Stomach (tissue), 8 donors: ENCODE measurements at regions not wholly inside any gene's neighbourhood (a gene's known extent, or its start where the extent isn't known, plus 50 kb on each side); places are given as distances from the start of the nearest gene placed in this dataset.

Source experiments
- DNase-seq, 2 donors: peaks; one replicate each; pipeline versions ENCODE4 v3.0.0 to v3.0.0-alpha.2; 2013 to 2019
- H3K27ac ChIP-seq, 5 donors: fragments of 200-600 bp in 4 of 5; sonication (generic) in 4 of 5; one replicate each; pipeline ENCODE4 v1.5.1; 2013 to 2019; ENCODE audit warnings: mild to moderate bottlenecking in 1 of 5, moderate library complexity in 1 of 5
- H3K27me3 ChIP-seq, 3 donors: fragments of 200-600 bp; sonication (generic); one replicate each; pipeline ENCODE4 v1.5.1; 2017 to 2019; ENCODE audit warnings: mixed run types in 1 of 3
- H3K36me3 ChIP-seq, 4 donors: fragments of 200-600 bp; sonication (generic); 1 replicate in 3 of 4; 2 replicates in 1 of 4; pipeline ENCODE4 v1.5.1; 2016 to 2019
- H3K4me1 ChIP-seq, 4 donors: fragments of 200-600 bp; sonication (generic); one replicate each; pipeline ENCODE4 v1.5.1; 2016 to 2019
- H3K4me3 ChIP-seq, 4 donors: fragments of 200-600 bp; sonication (generic) in 3 of 4; one replicate each; pipeline ENCODE4 v1.5.1; 2016 to 2019; ENCODE audit warnings: mild to moderate bottlenecking in 1 of 4
- H3K9me3 ChIP-seq, 4 donors: fragments of 200-600 bp; sonication (generic); one replicate each; pipeline ENCODE4 v1.5.1; 2016 to 2019
- EP300 ChIP-seq: sonication (generic); formaldehyde crosslinking; IDR thresholded peaks from one replicate; pipeline ENCODE4 v1.6.1; 2017; ENCODE audit warnings: antibody characterized with exemption
- POLR2A ChIP-seq, 4 donors: fragments of 450-650 bp; IDR thresholded peaks; one replicate each; pipeline ENCODE4 v1.6.1; 2016; ENCODE audit warnings: antibody characterized with exemption in 4 of 4, control low read depth in 2 of 4, mild to moderate bottlenecking in 1 of 4, moderate library complexity in 1 of 4
- POLR2AphosphoS5 ChIP-seq, 3 donors: sonication (generic); formaldehyde crosslinking; IDR thresholded peaks; one replicate each; pipeline ENCODE4 v1.6.1; 2016; ENCODE audit warnings: antibody characterized with exemption in 3 of 3
- WGBS, 5 donors: extraction: QIAGEN DNeasy Blood & Tissue Kit in 3 of 5; methylation state at CpG; one replicate each; pipeline versions ENCODE4 v1.1.5 to v1.1.7; 2013 to 2018; 5-methylcytosine and 5-hydroxymethylcytosine counted together
- intact Hi-C: fragments of 100-400 bp; cut with DNase I; formaldehyde crosslinking; loops from one replicate; pipeline ENCODE4 v1.15.1; 2023; ENCODE audit warnings: low total_unique reads
- TF ChIP-seq, protein P1 (sequence below), 7 experiments: fragments of 450-650 bp in 4 of 7; fragments of 200-600 bp in 3 of 7; sonication (generic) in 3 of 7; IDR thresholded peaks; one replicate each; pipeline ENCODE4 v1.5.1; 2016 to 2019; ENCODE audit warnings: antibody characterized with exemption in 7 of 7, control low read depth in 2 of 7, mild to moderate bottlenecking in 1 of 7
- donor health status: healthy with polysubstance abuse.
- donor health status: Bipolar disorder and iron deficiency.
- donor health status: healthy.

DNA sequence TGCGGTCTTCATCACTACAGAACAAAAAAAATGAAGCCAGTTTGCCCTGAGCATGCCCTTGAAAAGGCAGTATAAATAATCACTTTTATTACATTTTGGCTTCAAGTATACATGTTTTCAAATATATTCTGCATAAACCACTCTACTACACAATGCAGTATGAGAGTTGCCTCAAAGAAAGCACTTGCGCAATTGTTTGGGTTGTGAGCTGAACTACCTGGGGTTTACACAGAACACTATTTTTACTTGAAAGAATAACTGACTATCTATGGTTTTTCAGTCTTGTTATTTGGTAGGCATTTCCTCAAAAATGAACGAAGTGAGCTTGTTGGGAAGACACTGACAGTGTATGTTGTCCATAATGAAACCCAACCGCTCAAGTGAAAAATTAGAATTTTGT lies 264.4 kb upstream of the KLF12 start:
- Histone ChIP-seq H3K27ac (no peak overlapping the region), H3K4me1 (no peaks in the 10 kb centered on the region), H3K27me3 (no peaks in the 10 kb centered on the region), H3K9me3 (peaks cover 0 to 6% (median 2%) of the 10 kb centered on the region in 4 donors), H3K36me3 (no peaks in the 10 kb centered on the region), H3K4me3 (no peak overlapping the region)
- TF ChIP-seq, protein P1, sequence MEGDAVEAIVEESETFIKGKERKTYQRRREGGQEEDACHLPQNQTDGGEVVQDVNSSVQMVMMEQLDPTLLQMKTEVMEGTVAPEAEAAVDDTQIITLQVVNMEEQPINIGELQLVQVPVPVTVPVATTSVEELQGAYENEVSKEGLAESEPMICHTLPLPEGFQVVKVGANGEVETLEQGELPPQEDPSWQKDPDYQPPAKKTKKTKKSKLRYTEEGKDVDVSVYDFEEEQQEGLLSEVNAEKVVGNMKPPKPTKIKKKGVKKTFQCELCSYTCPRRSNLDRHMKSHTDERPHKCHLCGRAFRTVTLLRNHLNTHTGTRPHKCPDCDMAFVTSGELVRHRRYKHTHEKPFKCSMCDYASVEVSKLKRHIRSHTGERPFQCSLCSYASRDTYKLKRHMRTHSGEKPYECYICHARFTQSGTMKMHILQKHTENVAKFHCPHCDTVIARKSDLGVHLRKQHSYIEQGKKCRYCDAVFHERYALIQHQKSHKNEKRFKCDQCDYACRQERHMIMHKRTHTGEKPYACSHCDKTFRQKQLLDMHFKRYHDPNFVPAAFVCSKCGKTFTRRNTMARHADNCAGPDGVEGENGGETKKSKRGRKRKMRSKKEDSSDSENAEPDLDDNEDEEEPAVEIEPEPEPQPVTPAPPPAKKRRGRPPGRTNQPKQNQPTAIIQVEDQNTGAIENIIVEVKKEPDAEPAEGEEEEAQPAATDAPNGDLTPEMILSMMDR (IDR thresholded peaks at IDR 0.05), result no peak
- DNase-seq, result no peak
- WGBS, 5 donors, result 93 to 96% (median 94%) methylated on average over 4 of the region's 4 CpGs
- intact Hi-C loops, result no loop called here

- TF ChIP-seq POLR2A (IDR thresholded peaks at IDR 0.05) (no peak), EP300 (no peak), POLR2AphosphoS5 (IDR thresholded peaks at IDR 0.05) (no peak)
- TF ChIP-seq, protein P1 (IDR thresholded peaks at IDR 0.05), result no peak
- H3K9me3 ChIP-seq, result peaks cover 0 to 23% (median 14%) of the 10 kb centered on the region in 4 donors
- WGBS, 5 donors, result 47 to 77% (median 72%) methylated on average over 3 to 5 of the region's 5 CpGs
- H3K27me3 ChIP-seq, result no peaks in the 10 kb centered on the region
- no peak overlapping the region for H3K27ac ChIP-seq
- no peaks in the 10 kb centered on the region for H3K36me3 ChIP-seq
- no peaks in the 10 kb centered on the region for H3K4me1 ChIP-seq
- intact Hi-C loops, result no loop called here
- no peak for DNase-seq
- H3K4me3 ChIP-seq, result no peak overlapping the region
Observed at GRCh38 chr13:74389056-74389455, 254.9 kb upstream of the KLF12 start.

GRCh38 chr13:74388626-74389025 lies 254.4 kb upstream of the KLF12 start:
- Histone ChIP-seq H3K4me1 (no peaks in the 10 kb centered on the region), H3K4me3 (no peak overlapping the region), H3K9me3 (peaks cover 0 to 23% (median 14%) of the 10 kb centered on the region in 4 donors), H3K27ac (no peak overlapping the region), H3K36me3 (no peaks in the 10 kb centered on the region), H3K27me3 (no peaks in the 10 kb centered on the region)
- no peak for DNase-seq
- no peak for TF ChIP-seq POLR2AphosphoS5 (IDR thresholded peaks at IDR 0.05)
- TF ChIP-seq, protein P1 (IDR thresholded peaks at IDR 0.05), result no peak
- no peak for TF ChIP-seq EP300
- TF ChIP-seq POLR2A (IDR thresholded peaks at IDR 0.05), result no peak
- intact Hi-C loops, result no loop called here
- WGBS, 5 donors, result 91 to 96% (median 92%) methylated on average over 4 to 6 of the region's 6 CpGs

DNA sequence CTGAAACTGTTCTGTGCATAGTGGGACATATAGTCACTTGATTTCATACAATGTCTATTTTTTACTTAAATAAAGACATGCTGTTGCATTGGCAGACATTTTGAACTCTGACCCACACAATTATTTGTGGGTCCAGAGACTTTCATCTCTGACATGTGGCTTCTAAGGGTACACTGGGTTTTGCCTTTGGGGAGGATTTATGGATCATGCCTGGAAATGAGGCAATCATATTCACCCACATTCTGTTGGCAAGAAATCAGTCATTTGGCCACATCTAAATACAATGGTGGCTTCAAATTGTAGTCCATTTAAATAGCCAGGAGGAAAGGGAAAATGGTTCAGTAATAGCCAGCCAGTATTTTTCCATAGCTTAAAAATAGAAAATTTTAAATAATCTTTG lies 238.3 kb upstream of the KLF12 start:
- no peak for TF ChIP-seq EP300
- no peak for TF ChIP-seq POLR2AphosphoS5 (IDR thresholded peaks at IDR 0.05)
- no peak for DNase-seq
- H3K4me1 ChIP-seq, result no peaks in the 10 kb centered on the region
- no peaks in the 10 kb centered on the region for H3K27me3 ChIP-seq
- no peaks in the 10 kb centered on the region for H3K9me3 ChIP-seq
- no peak overlapping the region for H3K4me3 ChIP-seq
- no peak overlapping the region for H3K27ac ChIP-seq
- H3K36me3 ChIP-seq, result no peaks in the 10 kb centered on the region
- intact Hi-C loops, result no loop called here

DNA sequence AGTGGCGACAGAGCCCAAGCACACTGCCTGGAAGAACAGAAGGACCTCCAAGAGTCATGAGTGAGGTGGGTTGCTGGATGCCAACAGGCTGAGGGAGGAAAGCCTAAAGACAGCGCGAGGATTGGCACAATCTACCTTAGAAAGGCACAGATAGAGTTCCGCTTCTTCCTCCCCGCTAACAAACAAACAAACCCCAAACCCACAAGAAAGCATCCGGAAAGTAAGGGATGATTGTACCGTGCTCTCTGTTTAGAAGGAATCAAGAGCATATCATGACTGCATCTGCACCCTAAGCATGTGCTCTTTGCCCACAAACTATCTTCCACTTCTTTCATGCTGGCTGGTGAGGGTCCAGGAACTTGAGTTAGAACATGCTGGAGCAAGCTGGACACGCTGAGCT lies 233.0 kb upstream of the KLF12 start:
- DNase-seq, result no peak
- Histone ChIP-seq H3K36me3 (no peaks in the 10 kb centered on the region), H3K9me3 (no peaks in the 10 kb centered on the region), H3K27ac (no peak overlapping the region), H3K4me1 (no peaks in the 10 kb centered on the region), H3K27me3 (no peaks in the 10 kb centered on the region), H3K4me3 (no peak overlapping the region)
- TF ChIP-seq POLR2A (IDR thresholded peaks at IDR 0.05) (no peak), EP300 (no peak), POLR2AphosphoS5 (IDR thresholded peaks at IDR 0.05) (no peak)
- TF ChIP-seq, protein P1 (IDR thresholded peaks at IDR 0.05), result no peak
- intact Hi-C loops, result no loop called here
- WGBS, 5 donors, result 89 to 97% (median 93%) methylated on average over 8 of the region's 8 CpGs
